Suprapubic skin (tissue), 4 donors: ENCODE measurements at regions not wholly inside any gene's neighbourhood (a gene's known extent, or its start where the extent isn't known, plus 50 kb on each side); places are given as distances from the start of the nearest gene placed in this dataset.
A peak's percentile ranks its signal among the peaks of the same experiment; 100 is the strongest.

ENCODE experiments used
- DNase-seq, 2 donors: peaks; one replicate each; pipeline ENCODE4 v3.0.0-alpha.2; 2019; ENCODE audit warnings: low spot score in 2 of 2
- H3K27ac ChIP-seq: fragments of 200-600 bp; sonication (generic); one replicate; pipeline ENCODE4 v1.5.1; 2019
- H3K27me3 ChIP-seq: fragments of 200-600 bp; sonication (generic); one replicate; pipeline ENCODE4 v1.5.1; 2019
- H3K36me3 ChIP-seq: fragments of 200-600 bp; sonication (generic); one replicate; pipeline ENCODE4 v1.5.1; 2019
- H3K4me1 ChIP-seq: fragments of 200-600 bp; sonication (generic); one replicate; pipeline ENCODE4 v1.5.1; 2019
- H3K4me3 ChIP-seq: fragments of 200-600 bp; sonication (generic); one replicate; pipeline ENCODE4 v1.5.1; 2019; ENCODE audit warnings: mild to moderate bottlenecking
- H3K9me3 ChIP-seq: fragments of 200-600 bp; sonication (generic); one replicate; pipeline ENCODE4 v1.5.1; 2019
- CTCF ChIP-seq, 2 donors: fragments of 200-600 bp in 1 of 2; fragments of 450-650 bp in 1 of 2; sonication (generic) in 1 of 2; IDR thresholded peaks; one replicate each; pipeline ENCODE4 v1.5.1; 2016 to 2019; ENCODE audit warnings: antibody characterized with exemption in 2 of 2, mild to moderate bottlenecking in 1 of 2, moderate library complexity in 1 of 2
- EP300 ChIP-seq: sonication (generic); formaldehyde crosslinking; IDR thresholded peaks from one replicate; pipeline ENCODE4 v1.6.1; 2017; ENCODE audit warnings: antibody characterized with exemption
- POLR2A ChIP-seq, 2 donors: fragments of 450-650 bp; IDR thresholded peaks; one replicate each; pipeline ENCODE4 v1.6.1; 2017; ENCODE audit warnings: antibody characterized with exemption in 2 of 2, mild to moderate bottlenecking in 2 of 2, moderate library complexity in 2 of 2
- POLR2AphosphoS5 ChIP-seq, 3 donors: sonication (generic); formaldehyde crosslinking; IDR thresholded peaks; one replicate each; pipeline ENCODE4 v1.6.1; 2017; ENCODE audit warnings: antibody characterized with exemption in 3 of 3
- WGBS: methylation state at CpG from one replicate; pipeline ENCODE4 v1.1.5; 2018; 5-methylcytosine and 5-hydroxymethylcytosine counted together

GRCh38 chr2:41576423-41576822 is 471.4 kb upstream of the PKDCC start:
- no peak overlapping the region for H3K27ac ChIP-seq
- no peak for DNase-seq
- no peaks in the 10 kb centered on the region for H3K36me3 ChIP-seq
- no peak for TF ChIP-seq CTCF (IDR thresholded peaks at IDR 0.05)
- TF ChIP-seq POLR2A (IDR thresholded peaks at IDR 0.05): no peak
- TF ChIP-seq EP300: no peak
- TF ChIP-seq POLR2AphosphoS5 (IDR thresholded peaks at IDR 0.05): no peak
- no peak overlapping the region for H3K4me3 ChIP-seq
- no peaks in the 10 kb centered on the region for H3K9me3 ChIP-seq
- H3K27me3 ChIP-seq: no peaks in the 10 kb centered on the region
- no peaks in the 10 kb centered on the region for H3K4me1 ChIP-seq
- whole genome bisulfite sequencing: 81% methylated on average over 2 of the region's 2 CpGs

- H3K9me3 ChIP-seq: peaks cover 12% of the 10 kb centered on the region
- DNase-seq: no peak
- no peak overlapping the region for H3K27ac ChIP-seq
- no peak overlapping the region for H3K4me3 ChIP-seq
- TF ChIP-seq CTCF (IDR thresholded peaks at IDR 0.05): no peak
- no peak for TF ChIP-seq POLR2A (IDR thresholded peaks at IDR 0.05)
- TF ChIP-seq EP300: no peak
- no peak for TF ChIP-seq POLR2AphosphoS5 (IDR thresholded peaks at IDR 0.05)
- 62% methylated on average over 2 of the region's 2 CpGs for WGBS
- H3K36me3 ChIP-seq: no peaks in the 10 kb centered on the region
- H3K4me1 ChIP-seq: no peaks in the 10 kb centered on the region
- no peaks in the 10 kb centered on the region for H3K27me3 ChIP-seq
Measured at GRCh38 chr2:41579806-41580205, 468.0 kb upstream of the PKDCC start.

- WGBS: 85% methylated on average over 4 of the region's 4 CpGs
- Histone ChIP-seq H3K9me3 (peaks cover 16% of the 10 kb centered on the region), H3K27ac (no peak overlapping the region), H3K36me3 (no peaks in the 10 kb centered on the region), H3K27me3 (no peaks in the 10 kb centered on the region), H3K4me3 (no peak overlapping the region), H3K4me1 (no peaks in the 10 kb centered on the region)
- TF ChIP-seq POLR2A (IDR thresholded peaks at IDR 0.05): no peak
- TF ChIP-seq EP300: no peak
- DNase-seq: no peak
Measured at GRCh38 chr2:41580806-41581205, 467.0 kb upstream of the PKDCC start.

GRCh38 chr2:41595240-41595639 is 452.6 kb upstream of the PKDCC start:
- Histone ChIP-seq H3K9me3 (no peaks in the 10 kb centered on the region), H3K27ac (no peak overlapping the region), H3K4me1 (peaks cover 34% of the 10 kb centered on the region), H3K36me3 (no peaks in the 10 kb centered on the region), H3K4me3 (no peak overlapping the region), H3K27me3 (no peaks in the 10 kb centered on the region)
- TF ChIP-seq CTCF (IDR thresholded peaks at IDR 0.05) (no peak), POLR2AphosphoS5 (IDR thresholded peaks at IDR 0.05) (no peak), POLR2A (IDR thresholded peaks at IDR 0.05) (no peak), EP300 (no peak)
- 46% methylated on average over 1 of the region's 1 CpG for WGBS
- no peak for DNase-seq

GRCh38 chr2:41597680-41598079 is 450.1 kb upstream of the PKDCC start:
- H3K27me3 ChIP-seq: no peaks in the 10 kb centered on the region
- no peak for DNase-seq
- H3K27ac ChIP-seq: peak overlapping the region; percentile 68
- peaks cover 34% of the 10 kb centered on the region for H3K4me1 ChIP-seq
- no peak for TF ChIP-seq POLR2A (IDR thresholded peaks at IDR 0.05)
- no peak for TF ChIP-seq POLR2AphosphoS5 (IDR thresholded peaks at IDR 0.05)
- no peak for TF ChIP-seq EP300
- TF ChIP-seq CTCF (IDR thresholded peaks at IDR 0.05): no peak
- H3K4me3 ChIP-seq: no peak overlapping the region
- no peaks in the 10 kb centered on the region for H3K9me3 ChIP-seq
- WGBS: 33% methylated on average over 2 of the region's 2 CpGs
- H3K36me3 ChIP-seq: no peaks in the 10 kb centered on the region

- H3K4me1 ChIP-seq: peaks cover 34% of the 10 kb centered on the region
- no peak for TF ChIP-seq CTCF (IDR thresholded peaks at IDR 0.05)
- TF ChIP-seq POLR2A (IDR thresholded peaks at IDR 0.05): no peak
- TF ChIP-seq EP300: no peak
- TF ChIP-seq POLR2AphosphoS5 (IDR thresholded peaks at IDR 0.05): no peak
- H3K4me3 ChIP-seq: no peak overlapping the region
- H3K27ac ChIP-seq: peak overlapping the region; percentile 68
- no peaks in the 10 kb centered on the region for H3K36me3 ChIP-seq
- DNase-seq: no peak
- no peaks in the 10 kb centered on the region for H3K27me3 ChIP-seq
- no peaks in the 10 kb centered on the region for H3K9me3 ChIP-seq
- 38% methylated on average over 5 of the region's 5 CpGs for WGBS
Measured at GRCh38 chr2:41598161-41598894, 449.5 kb upstream of the PKDCC start.
